HG03457 (cell line): ENCODE measurements at regions not wholly inside any gene's neighbourhood (a gene's known extent, or its start where the extent isn't known, plus 50 kb on each side); places are given as distances from the start of the nearest gene placed in this dataset.

Experiments
- ATAC-seq: cut with Tn5 transposase; IDR thresholded peaks from one replicate; pipeline ENCODE4 v1.9.1; 2021; ENCODE audit warnings: moderate number of reproducible peaks; ENCODE audit not compliant: unreplicated experiment

- no peak for ATAC-seq
These were observed 59.7 kb upstream of the TNRC6C start for GRCh38 chr17:77898521-77899434.

- ATAC-seq, result no peak
These were observed 59.0 kb upstream of the TNRC6C start for GRCh38 chr17:77899498-77899897.

- ATAC-seq, result no peak
These were observed 57.0 kb upstream of the TNRC6C start for GRCh38 chr17:77901481-77901880.

- ATAC-seq, result no peak
These were observed 53.2 kb upstream of the TNRC6C start for GRCh38 chr17:77905266-77905665.

GRCh38 chr17:77905766-77906165 lies 52.7 kb upstream of the TNRC6C start:
- ATAC-seq, result no peak

- ATAC-seq, result no peak
These were observed 52.1 kb upstream of the TNRC6C start for GRCh38 chr17:77906377-77906871.

- ATAC-seq, result no peak
These were observed 50.7 kb upstream of the TNRC6C start for GRCh38 chr17:77907497-77908461.

- no peak for ATAC-seq
These were observed 50.0 kb upstream of the TNRC6C start for GRCh38 chr17:77908501-77908900.
